HG03442 (cell line): ENCODE measurements at regions not wholly inside any gene's neighbourhood (a gene's known extent, or its start where the extent isn't known, plus 50 kb on each side); places are given as distances from the start of the nearest gene placed in this dataset.

Source experiments
- ATAC-seq: cut with Tn5 transposase; IDR thresholded peaks from one replicate; pipeline ENCODE4 v1.9.1; 2021; ENCODE audit warnings: mild to moderate bottlenecking, moderate library complexity; ENCODE audit not compliant: unreplicated experiment

DNA sequence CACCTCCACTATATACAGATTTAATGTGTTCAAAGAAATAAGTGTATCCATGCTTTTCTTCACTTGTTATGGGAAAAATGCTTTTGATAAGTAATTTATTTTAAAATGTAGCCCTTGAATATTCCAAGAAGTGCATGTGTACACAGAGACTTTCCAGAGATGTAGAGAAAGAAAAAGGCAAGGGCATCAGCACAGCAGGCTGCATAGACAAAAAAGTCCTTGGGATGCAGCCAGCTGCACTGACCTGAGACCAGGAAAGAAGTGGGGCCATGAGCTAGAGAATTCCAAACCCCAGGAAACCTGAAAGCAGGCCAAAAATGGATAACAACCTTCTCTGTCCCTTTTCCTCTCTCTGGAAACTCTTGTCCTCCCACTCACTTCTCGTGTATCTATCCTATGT lies 51.6 kb upstream of the PRDM8 start:
- no peak for ATAC-seq

DNA sequence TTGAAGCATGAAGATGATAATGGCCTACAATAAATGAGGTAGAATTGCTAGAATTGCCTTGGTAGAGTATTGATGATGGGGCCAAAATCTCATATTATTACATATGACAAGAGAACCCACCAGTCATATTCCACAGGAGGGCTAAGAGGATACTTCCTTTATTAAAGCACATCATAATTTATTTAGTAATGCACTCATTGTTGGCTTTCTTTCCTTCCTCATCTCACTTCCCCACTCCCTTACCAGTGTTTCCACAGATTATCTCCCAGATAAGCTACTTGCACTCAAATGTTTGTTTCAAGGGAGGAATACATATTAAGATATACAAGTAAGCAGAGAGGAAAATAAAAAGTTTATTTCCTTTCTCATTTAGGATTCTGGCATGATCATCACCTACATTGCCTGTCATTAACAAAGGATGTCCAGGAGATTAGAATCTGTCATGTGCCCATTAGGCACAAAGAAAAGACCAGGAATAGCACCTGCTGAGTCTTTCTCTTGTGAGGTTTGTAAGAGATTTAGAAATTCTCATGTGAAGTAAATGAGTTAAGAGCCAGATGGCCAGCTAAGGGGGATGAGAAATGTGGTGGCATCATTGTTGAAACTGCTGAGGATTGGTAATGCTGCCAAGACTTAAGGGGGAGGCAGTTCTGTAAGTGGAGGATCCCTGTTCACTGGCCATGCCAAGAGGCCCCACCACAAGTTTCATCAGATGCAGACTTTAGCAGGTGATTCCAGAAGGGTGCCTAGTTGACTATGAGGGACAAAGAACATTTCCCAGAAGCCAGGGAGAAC lies 52.4 kb upstream of the PRDM8 start:
- no peak for ATAC-seq

- ATAC-seq, result no peak
These were observed 54.0 kb upstream of the PRDM8 start for GRCh38 chr4:80143307-80143679.

DNA sequence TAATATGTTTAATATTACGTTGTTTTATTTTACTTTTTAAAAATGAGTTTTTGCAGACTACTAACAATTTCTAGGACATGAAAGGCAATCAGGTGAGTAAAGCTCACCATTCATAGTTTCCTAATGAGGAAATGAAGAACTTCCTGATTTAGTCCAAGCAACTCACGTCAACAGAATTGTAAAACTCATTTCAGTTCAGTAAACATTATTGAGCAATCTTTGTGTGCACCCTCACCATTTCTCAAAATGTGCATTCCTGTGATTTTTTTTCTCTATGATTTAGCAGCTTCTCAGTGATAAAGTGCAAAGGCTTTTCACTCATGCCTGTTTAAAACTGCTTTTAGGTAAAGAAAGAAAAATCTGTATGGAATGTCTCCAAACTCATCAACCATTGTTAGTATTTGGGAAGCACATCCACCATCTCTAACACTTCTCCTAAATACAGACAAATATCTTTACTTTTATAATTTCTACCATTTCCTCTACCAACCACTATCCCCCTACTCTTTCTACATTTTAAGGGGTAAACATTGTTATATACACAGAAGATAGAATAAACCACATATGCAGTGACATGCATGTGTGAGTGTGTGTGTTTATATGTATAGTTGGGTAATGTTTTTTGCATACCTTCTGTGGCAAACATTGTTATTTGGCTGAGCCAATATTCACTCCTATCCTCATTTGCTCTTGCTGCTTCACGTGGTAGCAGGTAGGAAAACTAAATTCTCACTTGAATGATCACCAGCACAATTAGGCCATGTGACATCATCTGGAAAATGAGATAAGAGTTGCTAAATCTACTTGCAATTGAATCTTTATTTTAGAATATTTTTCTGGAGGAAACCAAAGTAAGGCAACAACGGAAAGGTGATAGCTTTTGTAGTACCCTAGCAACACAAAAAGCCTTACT lies 54.7 kb upstream of the PRDM8 start:
- ATAC-seq, result no peak

DNA sequence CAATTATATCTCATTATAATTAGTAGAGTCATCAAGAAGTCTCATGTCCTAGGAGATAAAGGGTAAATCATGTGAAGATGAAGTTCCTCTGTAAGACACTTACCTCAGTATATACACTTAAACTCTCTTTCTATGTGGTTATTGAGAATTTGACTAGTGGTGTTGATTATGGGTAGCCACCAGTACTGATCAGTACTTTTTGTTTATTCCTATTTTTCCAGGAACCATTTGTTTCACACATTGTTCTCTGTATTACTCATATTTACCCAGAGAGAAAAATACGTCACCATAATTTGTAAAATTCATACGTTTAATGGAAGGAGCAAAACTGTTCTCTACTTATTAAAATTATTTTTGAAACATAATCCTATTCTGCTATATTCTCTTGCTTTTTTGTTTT lies 55.8 kb upstream of the PRDM8 start:
- ATAC-seq, result no peak

- ATAC-seq, result no peak
These were observed 57.1 kb upstream of the PRDM8 start for GRCh38 chr4:80140194-80140593.

GRCh38 chr4:80139671-80140070 lies 57.6 kb upstream of the PRDM8 start:
- ATAC-seq, result no peak

DNA sequence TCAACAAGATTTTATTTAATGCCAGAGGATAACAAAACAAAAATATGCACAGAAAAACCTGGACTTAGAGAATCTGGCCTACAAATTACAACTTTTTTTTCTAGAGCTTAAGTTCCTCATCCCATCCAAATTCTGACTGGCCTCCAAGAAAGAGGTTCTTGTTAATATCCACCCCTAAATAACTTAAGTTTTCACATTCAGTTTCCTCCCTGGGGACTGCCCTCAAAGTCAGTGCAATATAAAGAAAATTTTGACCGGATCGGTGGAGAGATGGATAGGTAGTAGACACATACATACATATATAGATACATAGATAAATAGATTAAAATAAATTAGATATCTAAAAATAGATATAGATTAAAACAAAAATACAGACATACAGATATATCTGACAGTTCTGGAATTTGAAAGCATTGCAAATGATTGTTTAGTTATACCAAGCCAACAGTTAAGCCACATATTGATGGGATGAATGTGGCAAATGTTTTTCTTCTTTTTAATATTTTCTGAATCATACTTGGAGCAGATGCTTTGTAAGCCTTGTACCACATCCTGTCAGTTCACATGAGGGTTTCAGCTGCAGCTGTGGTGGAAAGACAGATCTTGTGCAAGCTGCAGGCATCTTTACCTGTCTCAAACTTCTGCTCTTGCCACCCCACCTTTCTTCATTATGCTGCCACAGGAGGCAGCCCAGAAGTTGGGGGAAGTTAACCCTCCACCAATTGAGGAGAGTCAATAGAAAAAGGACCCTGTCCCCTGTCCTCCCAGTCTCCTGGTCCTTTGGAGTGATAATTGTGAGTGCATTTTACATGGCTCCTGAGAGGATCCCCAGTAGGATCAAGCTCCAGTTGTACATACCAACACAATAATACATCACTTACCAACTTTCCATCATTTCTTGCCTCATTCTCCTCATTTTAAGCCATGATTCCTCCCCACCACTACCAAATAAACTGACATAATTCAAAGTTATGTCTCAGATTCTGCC lies 58.5 kb upstream of the PRDM8 start:
- ATAC-seq, result peak; percentile 98

DNA sequence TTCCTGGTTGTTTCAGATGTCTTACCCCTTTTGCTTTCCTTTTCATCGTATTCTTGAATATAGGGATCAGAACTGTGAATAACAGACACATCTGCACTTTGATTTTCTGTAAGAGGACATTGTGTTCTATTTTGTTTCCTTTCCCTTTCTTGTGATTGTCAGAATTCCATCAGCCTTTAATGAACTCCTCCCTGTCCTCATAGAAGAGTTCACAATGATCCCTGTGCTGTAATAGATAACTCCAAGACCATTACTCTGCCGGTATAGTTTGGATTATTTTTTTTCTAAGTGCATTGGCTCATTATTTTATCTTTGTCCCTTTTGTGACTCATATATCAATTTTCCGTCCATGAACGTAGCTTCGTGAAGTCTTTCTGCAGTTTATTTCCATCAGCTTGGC lies 59.7 kb upstream of the PRDM8 start:
- ATAC-seq, result no peak

- no peak for ATAC-seq
These were observed 61.0 kb upstream of the PRDM8 start for GRCh38 chr4:80136270-80136669.

- ATAC-seq, result no peak
These were observed 61.6 kb upstream of the PRDM8 start for GRCh38 chr4:80135702-80136058.

DNA sequence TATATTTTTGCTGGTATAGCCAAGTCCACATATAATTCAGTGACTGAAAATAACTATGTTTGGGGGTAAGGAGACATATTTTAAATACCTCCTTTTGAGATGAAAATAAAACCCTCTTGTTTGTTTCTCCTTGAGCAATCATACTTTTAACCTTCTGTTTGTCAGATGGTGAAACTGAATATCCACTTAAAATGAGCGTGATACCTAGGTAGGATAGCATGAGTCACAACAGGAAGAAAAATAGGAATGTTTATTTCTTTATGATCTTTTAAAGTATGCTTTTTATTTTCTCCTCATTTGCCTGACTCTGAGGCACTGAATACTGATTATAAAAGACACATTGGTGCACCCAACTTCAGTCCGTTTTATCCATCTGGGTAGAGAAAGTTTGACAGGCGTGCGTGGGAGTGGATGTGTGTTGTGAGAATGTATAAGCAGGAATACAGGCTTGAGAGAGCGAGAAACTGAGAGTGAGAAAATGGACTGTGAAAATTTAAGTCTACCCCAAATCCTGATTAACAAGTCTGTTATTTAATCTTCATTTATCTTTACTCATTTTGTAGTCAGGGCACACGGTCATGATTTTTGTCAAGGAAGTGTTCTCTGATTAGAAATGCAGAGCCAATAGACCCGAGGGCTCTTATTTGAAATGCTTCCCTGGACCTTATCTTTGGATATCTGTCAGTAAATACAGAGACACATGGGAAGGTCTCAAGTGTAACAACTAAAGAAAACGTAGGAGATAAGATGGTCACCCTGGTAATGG lies 62.1 kb upstream of the ANTXR2 start:
- no peak for ATAC-seq

GRCh38 chr4:80133240-80133783 lies 60.3 kb upstream of the ANTXR2 start:
- no peak for ATAC-seq

DNA sequence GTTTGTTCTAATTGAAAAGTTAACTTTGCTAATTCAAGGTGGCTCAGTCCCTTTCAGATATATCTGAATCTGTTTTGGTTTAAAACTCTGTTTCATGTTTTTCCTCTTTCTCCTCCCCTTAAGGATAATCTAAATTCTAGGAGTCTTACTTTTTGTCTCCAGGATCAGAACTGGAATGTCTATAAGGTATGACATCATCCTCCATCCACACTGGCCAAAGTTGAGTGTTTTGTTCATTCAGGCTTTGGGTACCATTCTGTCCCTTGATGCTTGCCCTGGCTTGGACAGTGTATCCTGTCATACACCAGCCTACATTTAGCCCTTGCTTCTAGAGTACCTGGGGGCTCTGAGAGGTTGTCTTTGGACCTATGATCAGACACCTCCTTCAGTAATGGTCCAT lies 56.8 kb upstream of the ANTXR2 start:
- no peak for ATAC-seq

GRCh38 chr4:80128941-80129340 lies 55.9 kb upstream of the ANTXR2 start:
- no peak for ATAC-seq

DNA sequence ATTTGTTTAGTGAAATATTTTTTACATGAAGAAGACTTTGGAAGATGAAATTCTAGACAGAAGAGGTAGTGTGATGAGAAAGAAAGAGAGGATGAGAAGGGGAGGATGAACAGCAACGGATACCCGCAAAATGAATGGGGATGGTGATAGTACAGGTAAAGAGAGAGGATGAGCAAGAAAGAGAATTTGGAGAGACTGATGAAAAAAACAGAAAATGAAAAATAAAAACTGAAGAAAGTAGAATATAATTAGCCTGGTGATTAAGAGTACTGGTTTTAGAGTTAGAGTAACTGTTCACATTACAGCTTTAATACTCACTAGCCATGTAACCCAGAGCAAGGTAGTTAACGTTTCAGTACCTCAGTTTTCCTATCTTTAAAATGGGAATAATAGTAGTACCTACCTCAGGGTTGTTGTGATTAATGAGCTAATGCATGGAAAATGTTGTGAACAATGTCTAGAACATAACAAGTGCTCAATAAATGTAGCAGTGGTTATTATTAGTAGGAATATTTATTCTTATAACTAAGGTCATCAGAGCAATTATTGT lies 54.9 kb upstream of the ANTXR2 start:
- ATAC-seq, result no peak

DNA sequence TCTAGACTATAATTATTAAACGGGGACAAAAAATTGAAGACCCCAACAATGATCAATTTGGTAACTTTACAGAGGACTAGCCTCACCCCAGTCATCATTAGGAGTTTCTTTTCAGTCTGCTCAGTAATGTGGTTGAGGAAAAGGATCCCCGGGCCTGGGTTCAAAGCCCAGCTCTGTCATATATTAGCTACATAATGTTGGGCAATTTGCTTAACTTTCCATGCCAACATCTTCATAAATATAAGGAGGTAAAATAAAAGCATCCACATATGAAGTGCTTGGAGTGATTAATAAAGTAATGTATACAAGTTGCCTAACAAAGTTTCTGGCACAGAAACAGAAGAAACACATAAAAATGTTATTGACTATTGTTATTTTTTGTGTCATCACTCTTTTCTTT lies 53.4 kb upstream of the ANTXR2 start:
- ATAC-seq, result no peak

GRCh38 chr4:80125252-80126177 lies 52.5 kb upstream of the ANTXR2 start:
- ATAC-seq, result peak; percentile 52
